Left ventricle myocardium superior (tissue), 1 donor: ENCODE measurements at regions not wholly inside any gene's neighbourhood (a gene's known extent, or its start where the extent isn't known, plus 50 kb on each side); places are given as distances from the start of the nearest gene placed in this dataset.
"Not testable (repeated sequence)": the region's sequence is repeated elsewhere in the genome, so short reads cannot be mapped to it uniquely, and the experiment has no call there.

Source experiments
- ATAC-seq: fragments of 200-7000 bp; cut with Tn5 transposase; one replicate; pipeline ENCODE4 v1.9.1; 2020; ENCODE audit warnings: mild to moderate bottlenecking, moderate library complexity
- DNase-seq: peaks from one replicate; pipeline ENCODE4 v3.0.0-alpha.2; 2020
- intact Hi-C: fragments of 100-400 bp; cut with micrococcal nuclease; formaldehyde crosslinking; loops from one replicate; pipeline ENCODE4 v1.11.0; 2022
- donor health status: DM: no; HTN: yes; CAD: no; lungs with severe emphysema.

GRCh38 chr18:55897091-55897689, 309.2 kb upstream of the TCF4 start:
- intact Hi-C loops, result no loop called here
- no peak for DNase-seq
- no peak for ATAC-seq

GRCh38 chr18:55893948-55894347, 306.0 kb upstream of the TCF4 start:
- DNase-seq, result no peak
- ATAC-seq, result no peak
- intact Hi-C loops, result no loop called here

- DNase-seq, intact Hi-C loops, ATAC-seq: not testable (repeated sequence)
These were observed 305.1 kb upstream of the TCF4 start for GRCh38 chr18:55892862-55893813.

- no peak for ATAC-seq
- intact Hi-C loops, result no loop called here
- DNase-seq, result no peak
These were observed 298.9 kb upstream of the TCF4 start for GRCh38 chr18:55886886-55887285.

GRCh38 chr18:55884498-55884897, 296.5 kb upstream of the TCF4 start:
- no peak for ATAC-seq
- DNase-seq, result no peak
- intact Hi-C loops, result no loop called here

- intact Hi-C loops, result no loop called here
- no peak for ATAC-seq
- no peak for DNase-seq
These were observed 292.6 kb upstream of the TCF4 start for GRCh38 chr18:55880617-55881016.

GRCh38 chr18:55879331-55879730, 291.3 kb upstream of the TCF4 start:
- ATAC-seq, result no peak
- intact Hi-C loops, result no loop called here
- DNase-seq, result no peak

GRCh38 chr18:55878224-55878623, 290.2 kb upstream of the TCF4 start:
- intact Hi-C loops, result no loop called here
- DNase-seq, result no peak
- ATAC-seq, result no peak

GRCh38 chr18:55877321-55877720, 289.3 kb upstream of the TCF4 start:
- DNase-seq (no peak), ATAC-seq (no peak)
- intact Hi-C loops, result no loop called here

GRCh38 chr18:55876254-55876653, 288.3 kb upstream of the TCF4 start:
- DNase-seq (no peak), ATAC-seq (peak; percentile 45)
- intact Hi-C loops, result no loop called here

GRCh38 chr18:55875371-55875901, 287.4 kb upstream of the TCF4 start:
- intact Hi-C loops, result no loop called here
- ATAC-seq (peak; percentile 58), DNase-seq (no peak)

GRCh38 chr18:55869556-55870501, 281.8 kb upstream of the TCF4 start:
- intact Hi-C loops, result loop anchor here (10.0 kb wide), 1 partner anchor 215 kb away; no protein-coding TSS in a partner anchor
- peak; percentile 38 for DNase-seq
- peak; percentile 90 for ATAC-seq

- intact Hi-C loops, result loop anchor here (10.0 kb wide), 1 partner anchor 216 kb away; no protein-coding TSS in a partner anchor
- no peak for DNase-seq
- ATAC-seq, result no peak
These were observed 280.9 kb upstream of the TCF4 start for GRCh38 chr18:55868909-55869308.

GRCh38 chr18:55866886-55867285, 278.9 kb upstream of the TCF4 start:
- peak; percentile 36 for ATAC-seq
- intact Hi-C loops, result loop anchor here (10.0 kb wide), 1 partner anchor 218 kb away; no protein-coding TSS in a partner anchor
- no peak for DNase-seq

GRCh38 chr18:55866006-55866405, 278.0 kb upstream of the TCF4 start:
- DNase-seq, result no peak
- ATAC-seq, result no peak
- intact Hi-C loops, result loop anchor here (10.0 kb wide), 1 partner anchor 219 kb away; no protein-coding TSS in a partner anchor

GRCh38 chr18:55864281-55864680, 276.3 kb upstream of the TCF4 start:
- DNase-seq (no peak), ATAC-seq (no peak)
- intact Hi-C loops, result loop anchor here (10.0 kb wide), 1 partner anchor 221 kb away; no protein-coding TSS in a partner anchor

GRCh38 chr18:55863876-55864275, 275.9 kb upstream of the TCF4 start:
- ATAC-seq (peak; percentile 81), DNase-seq (peak; percentile 35)
- intact Hi-C loops, result loop anchor here (10.0 kb wide), 1 partner anchor 221 kb away; no protein-coding TSS in a partner anchor

GRCh38 chr18:55863391-55863706, 275.4 kb upstream of the TCF4 start:
- no peak for DNase-seq
- intact Hi-C loops, result loop anchor here (10.0 kb wide), 1 partner anchor 221 kb away; no protein-coding TSS in a partner anchor
- ATAC-seq, result no peak
